ENCODE measurements at regions not wholly inside any gene's neighbourhood (a gene's known extent, or its start where the extent isn't known, plus 50 kb on each side); places are given as distances from the start of the nearest gene placed in this dataset.

DNA sequence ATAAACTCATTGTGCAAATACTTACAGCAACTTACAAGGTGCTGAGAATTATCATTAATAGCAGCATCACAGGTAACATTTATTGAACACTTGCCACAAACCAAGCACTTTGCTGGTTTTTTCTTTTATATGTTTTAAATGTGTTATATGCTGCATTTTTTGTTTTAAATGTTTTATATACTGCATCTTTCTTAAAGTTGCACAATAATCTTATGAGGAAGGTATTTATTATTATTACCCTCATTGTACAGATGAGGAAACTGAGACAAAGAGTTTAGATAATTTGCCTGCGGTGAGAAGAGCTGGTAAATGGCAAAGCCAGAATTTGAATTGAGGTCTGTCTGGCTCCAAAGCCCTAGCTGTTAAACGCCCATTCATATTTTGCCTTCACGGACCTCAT lies 52.2 kb upstream of the RIOK3 start:
- no peak overlapping the region; the same call in 1 of the 2 replicates for H2BK20ac ChIP-seq (ENCODE audit: low read depth, low read length)
- CTCF ChIA-PET: interaction anchor here (1.1 kb wide), 1 partner anchor 22 kb away, joined by 3 read pairs; no protein-coding TSS in a partner anchor
- POLR2A ChIA-PET (ENCODE audit: unreplicated experiment): no interaction called here

More for the DNA sequence above, 52.2 kb upstream of the RIOK3 start:
- dilution Hi-C loops (cut with HindIII; ENCODE audit: low sequenced_read_pairs, unreplicated experiment) (no loop called here), in situ Hi-C loops (cut with MboI; ENCODE audit: low sequenced_read_pairs) (no loop called here), intact Hi-C loops (cut with micrococcal nuclease) (no loop called here)
- Histone ChIP-seq H3K23ac (ENCODE audit: low read depth, low read length) (no peak overlapping the region), H3K14ac (replicated peaks; ENCODE audit: low read depth, low read length) (no peak overlapping the region), H3K4me2 (ENCODE audit: low read depth, low read length) (no peak overlapping the region), H3K4me1 (ENCODE audit: control insufficient read depth, insufficient read depth, low read length) (peaks cover 10% of the 10 kb centered on the region), H4K5ac (ENCODE audit: low read depth, low read length) (no peak overlapping the region), H2AK5ac (ENCODE audit: low read depth, low read length) (0 out of 2 replicates have a peak overlapping the region, but pooled peaks have one; percentile 5), H4K8ac (ENCODE audit: low read depth in 2 of 2, low read length in 2 of 2) (0 out of 4 replicates have a peak overlapping the region, but pooled peaks of 1 of the 2 experiments have one; percentile 7), H2BK120ac (ENCODE audit: low read depth, low read length) (peak overlapping the region; percentile 90; the same call in 1 of the 2 replicates), H3K56ac (ENCODE audit: extremely low read depth, insufficient read depth, low read length) (no peak overlapping the region), H3K9me1 (ENCODE audit: insufficient read depth, low read length) (peaks cover 10% of the 10 kb centered on the region), H3K9me3 (ENCODE audit: control insufficient read depth, insufficient read depth, low read length) (no peaks in the 10 kb centered on the region), H3K4me3 (ENCODE audit: insufficient read depth, low read depth, low read length) (no peak overlapping the region), H3K27me3 (ENCODE audit: control insufficient read depth, insufficient read depth, low read length) (no peaks in the 10 kb centered on the region), H3K79me1 (ENCODE audit: low read depth in 1 of 2, low read length in 2 of 2) (peaks cover 4 to 15% of the 10 kb centered on the region in 2 experiments; a peak in 3 of 4 replicates), H2BK5ac (ENCODE audit: low read depth, low read length, poor library complexity, severe bottlenecking) (no peak overlapping the region), H4K20me1 (ENCODE audit: insufficient read depth, low read length) (no peaks in the 10 kb centered on the region), H2AFZ (replicated peaks; ENCODE audit: low read length, poor library complexity) (no peak overlapping the region), H2BK15ac (ENCODE audit: low read depth, low read length) (no peak overlapping the region), H3K9ac (ENCODE audit: low read depth, low read length) (no peak overlapping the region), H3K4ac (ENCODE audit: low read depth, low read length) (peak overlapping the region; percentile 19; the same call in 1 of the 2 replicates), H4K91ac (ENCODE audit: insufficient read depth, low read depth, low read length) (no peak overlapping the region), H3K36me3 (ENCODE audit: control insufficient read depth, insufficient read depth, low read length) (no peaks in the 10 kb centered on the region), H3K27ac (ENCODE audit: insufficient read depth, low read length) (no peak overlapping the region), H2AK9ac (replicated peaks; ENCODE audit: low read depth, low read length, poor library complexity) (no peak overlapping the region), H3K18ac (ENCODE audit: low read depth, low read length) (no peak overlapping the region)
- WGBS, 2 experiments (ENCODE audit: extremely low coverage in 2 of 2, insufficient read length in 1 of 2): no CpG with 5 or more reads among the region's 3 CpGs
- ATAC-seq (ENCODE audit: low read depth): no peak
- no peak for DNase-seq
- no peak for TF ChIP-seq FOS (IDR thresholded peaks at IDR 0.05; ENCODE audit: low read depth, low read length)
- peak; percentile 50; the same call in 1 of the 2 replicates for TF ChIP-seq CEBPB (IDR thresholded peaks at IDR 0.05; ENCODE audit: low read depth, low read length)
- no TSS peak for BruUV-seq (replicated peaks)

Data from IMR-90 (cell line).